ENCODE measurements at regions not wholly inside any gene's neighbourhood (a gene's known extent, or its start where the extent isn't known, plus 50 kb on each side); places are given as distances from the start of the nearest gene placed in this dataset.

DNA sequence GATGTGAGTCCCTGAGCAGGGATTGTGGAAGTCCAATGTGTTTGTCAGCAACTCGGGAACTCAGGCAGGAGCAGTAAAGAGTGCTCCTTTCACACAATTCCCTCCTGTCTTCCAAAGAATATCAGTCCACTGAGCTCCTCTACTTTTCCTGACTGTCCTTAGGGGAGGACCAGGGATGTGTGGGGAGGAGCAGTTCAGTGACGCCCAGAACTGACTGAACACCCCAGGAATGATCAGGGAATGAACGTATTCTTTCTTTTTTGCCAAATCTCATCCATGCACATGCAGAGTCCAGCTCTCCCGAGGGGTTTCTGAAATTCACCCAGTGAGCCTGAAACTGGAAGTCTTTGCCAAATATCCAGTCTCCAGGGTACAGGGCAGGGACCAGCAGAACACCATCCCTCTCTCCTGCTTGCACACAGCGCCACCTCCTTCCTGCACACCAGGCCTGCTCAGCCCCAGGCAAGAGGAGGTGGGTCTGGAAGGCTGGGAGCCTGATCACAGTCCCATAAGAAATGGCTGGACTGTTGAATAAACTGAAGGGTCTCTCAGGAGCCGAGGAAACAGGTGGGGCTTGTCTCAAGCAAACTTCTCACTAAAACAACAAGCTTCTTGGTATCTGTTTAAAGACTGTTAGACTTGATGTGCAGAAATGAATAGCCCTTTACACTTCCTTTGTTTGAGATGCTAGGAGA lies 294.7 kb downstream of the C7orf25 start:
- DNase-seq = no peak

DNA sequence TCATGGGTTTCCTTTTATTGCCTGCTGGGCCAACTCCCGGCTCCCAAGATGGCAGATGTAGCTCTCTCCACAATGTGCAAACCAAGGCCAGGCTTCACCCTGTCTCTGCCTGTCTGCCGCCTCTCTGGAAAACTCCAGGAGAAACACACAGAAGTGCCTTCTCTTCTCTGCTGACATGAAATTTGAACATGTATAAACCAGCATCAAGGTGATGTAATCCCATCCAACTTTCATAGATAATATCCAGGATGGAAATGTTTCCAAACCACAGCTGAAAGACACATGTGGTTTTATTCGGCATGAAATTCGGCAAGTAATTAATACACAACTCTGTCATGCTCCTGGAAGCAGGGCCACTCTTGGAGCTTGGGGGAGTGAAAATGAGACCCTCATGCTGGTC lies 297.2 kb downstream of the C7orf25 start:
- no peak for DNase-seq

GRCh38 chr7:42611961-42612360 lies 299.9 kb downstream of the C7orf25 start:
- DNase-seq = no peak

DNA sequence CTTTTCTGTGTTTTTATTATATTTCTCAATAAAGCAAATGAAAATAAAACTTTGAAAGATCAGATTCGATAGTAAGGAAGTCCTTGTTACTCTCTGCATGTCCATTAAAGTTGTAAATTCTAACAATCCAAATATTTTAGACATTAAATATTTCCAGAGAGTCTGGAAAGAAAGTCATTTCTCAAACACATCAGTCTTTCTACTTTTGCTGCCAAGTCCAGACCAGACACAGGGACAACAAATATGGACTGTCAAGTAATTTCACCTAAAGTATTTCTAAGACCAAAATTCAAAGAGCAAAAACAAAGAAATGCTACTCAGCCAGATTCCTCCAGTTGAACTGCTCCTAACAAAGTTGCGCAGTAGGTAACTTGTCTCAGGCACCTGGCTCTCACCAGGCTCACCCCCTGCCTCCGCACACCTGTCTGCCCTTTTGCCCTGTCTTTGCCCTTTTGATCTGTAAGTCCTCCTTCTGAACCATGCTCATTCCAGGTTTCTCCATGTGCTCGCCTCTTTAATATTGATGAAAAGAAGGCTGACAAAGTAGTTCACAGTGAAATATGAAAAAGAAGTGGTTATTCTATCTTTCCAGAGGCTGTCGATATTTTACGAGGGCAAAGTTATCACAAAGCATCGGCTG lies 300.5 kb downstream of the C7orf25 start:
- DNase-seq = no peak

GRCh38 chr7:42606193-42606905 lies 305.5 kb downstream of the C7orf25 start:
- no peak for DNase-seq

- DNase-seq = no peak
Measured at GRCh38 chr7:42605406-42606192, 306.3 kb downstream of the C7orf25 start.

DNA sequence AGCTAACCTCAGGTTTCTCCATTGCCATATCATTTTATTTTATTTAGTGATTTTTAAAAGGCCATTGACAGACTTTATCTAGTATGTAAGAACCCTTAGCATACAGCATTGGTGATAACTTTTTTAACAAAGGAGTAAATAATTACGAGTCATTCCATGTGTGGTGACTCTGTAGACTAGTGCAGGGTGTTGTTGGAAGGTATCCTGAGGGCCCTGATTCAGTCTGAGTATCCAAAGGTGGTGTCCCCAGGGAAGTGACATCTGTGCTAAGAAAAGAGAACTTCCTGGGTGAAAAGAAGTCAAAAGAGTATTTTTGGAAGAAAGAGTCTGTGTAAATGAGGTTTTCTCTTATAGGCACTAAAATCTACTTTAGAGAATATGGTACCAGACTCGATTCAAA lies 308.4 kb downstream of the C7orf25 start:
- no peak for DNase-seq

DNA sequence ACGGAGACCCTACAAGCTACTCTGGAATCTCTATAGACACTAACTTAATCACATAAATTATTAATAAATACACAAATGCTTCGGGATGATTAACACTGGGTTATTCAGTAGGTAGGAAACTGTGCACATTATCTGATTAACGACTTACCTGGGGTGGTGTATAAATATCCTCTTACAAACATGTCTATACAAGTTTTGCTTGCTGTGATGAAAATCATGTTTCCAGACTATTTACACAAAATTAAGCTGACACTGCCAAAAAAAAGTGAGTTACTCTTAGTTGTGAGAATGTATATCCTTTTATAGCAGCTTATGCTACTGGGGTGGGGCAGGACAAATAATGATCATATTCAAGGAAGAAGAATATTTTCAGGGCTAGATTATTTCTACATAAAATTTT lies 314.6 kb downstream of the C7orf25 start:
- DNase-seq = no peak

DNA sequence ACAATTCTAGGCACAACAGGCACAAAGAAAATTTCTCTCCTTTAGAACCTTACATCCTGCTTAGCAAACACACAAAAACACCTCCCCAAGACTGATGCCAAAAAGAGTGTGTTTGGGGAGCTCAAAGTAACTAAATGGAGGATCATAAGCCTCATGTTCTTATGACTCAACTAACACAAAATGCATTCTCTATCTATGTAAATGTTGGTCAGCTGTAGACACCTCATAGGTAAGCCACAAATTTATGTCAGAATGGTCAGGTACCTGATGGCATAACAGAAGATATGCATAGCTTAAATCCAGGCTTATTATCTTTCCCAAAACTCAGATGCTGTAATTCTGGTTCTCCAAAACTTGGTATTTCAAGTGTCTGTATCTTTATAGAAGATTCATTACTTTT lies 315.1 kb downstream of the C7orf25 start:
- DNase-seq = no peak

GRCh38 chr7:42593860-42594259 lies 318.0 kb downstream of the C7orf25 start:
- no peak for DNase-seq

GRCh38 chr7:42590771-42591310 lies 321.0 kb downstream of the C7orf25 start:
- no peak for DNase-seq

- DNase-seq = no peak
Measured at GRCh38 chr7:42588876-42589275, 323.0 kb downstream of the C7orf25 start.

GRCh38 chr7:42587806-42588205 lies 324.1 kb downstream of the C7orf25 start:
- no peak for DNase-seq

DNA sequence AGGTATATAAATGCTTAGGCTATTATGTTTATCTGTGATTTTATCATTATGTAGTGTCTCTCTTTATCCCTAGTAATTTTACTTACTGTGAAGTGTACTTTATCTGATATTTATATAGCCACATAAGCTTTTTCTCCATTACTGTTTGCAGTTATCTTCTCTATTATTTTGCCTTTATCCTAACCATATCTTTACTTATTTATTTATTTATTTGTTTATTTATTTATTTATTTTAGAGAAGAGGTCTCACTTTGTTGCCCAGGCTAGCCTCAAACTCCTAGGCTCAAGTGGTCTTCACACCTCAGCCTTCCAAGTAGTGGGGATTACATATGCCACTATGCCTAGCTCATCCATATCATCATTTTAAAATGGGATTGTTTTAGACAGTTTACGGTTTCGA lies 331.8 kb downstream of the C7orf25 start:
- no peak for DNase-seq

GRCh38 chr7:42575171-42575570 lies 336.7 kb downstream of the C7orf25 start:
- DNase-seq = no peak

DNA sequence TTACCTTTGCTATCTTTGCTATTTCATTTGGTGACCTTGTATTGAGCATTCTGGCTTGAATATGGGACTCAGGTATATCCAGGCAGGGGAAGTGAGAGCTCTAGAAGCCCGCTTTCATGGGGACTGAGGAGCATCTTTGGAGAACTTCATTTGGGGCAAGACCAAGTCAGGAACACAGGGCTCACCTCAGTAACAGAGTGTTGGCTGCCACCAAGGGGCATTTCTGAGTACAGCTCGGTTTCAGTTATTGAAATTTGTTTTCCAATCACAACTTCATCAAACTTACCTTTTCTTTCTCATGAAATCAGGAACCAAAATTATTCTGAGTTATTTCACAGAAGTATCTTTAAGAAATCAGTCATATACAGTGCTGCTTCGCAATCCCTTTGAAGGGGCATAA lies 337.2 kb downstream of the C7orf25 start:
- DNase-seq = no peak

GRCh38 chr7:42573881-42574672 lies 337.1 kb upstream of the GLI3 start:
- no peak for DNase-seq

GRCh38 chr7:42572561-42572960 lies 335.6 kb upstream of the GLI3 start:
- no peak for DNase-seq

GRCh38 chr7:42572056-42572455 lies 335.0 kb upstream of the GLI3 start:
- DNase-seq = no peak

- DNase-seq = no peak
Measured at GRCh38 chr7:42570944-42571343, 333.9 kb upstream of the GLI3 start.

DNA sequence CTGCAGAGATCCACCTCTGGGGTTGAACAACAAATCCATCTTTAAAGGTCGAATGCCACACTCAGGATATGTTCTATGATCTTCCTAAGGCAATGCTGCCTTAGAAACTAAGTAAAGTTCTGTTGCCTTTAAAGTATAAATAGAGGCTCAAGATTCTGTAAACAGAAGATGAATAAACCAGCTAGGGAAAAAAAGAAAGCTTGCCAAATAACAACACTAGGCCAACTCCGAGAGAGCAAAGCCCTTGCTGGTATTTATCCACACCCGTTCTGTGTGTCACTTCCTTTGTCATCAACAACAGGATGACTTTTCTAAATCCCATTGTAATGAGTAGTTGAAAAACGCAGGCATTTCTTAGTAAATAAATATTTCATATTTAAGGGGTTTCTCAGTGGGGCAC lies 330.0 kb upstream of the GLI3 start:
- no peak for DNase-seq

- no peak for DNase-seq
Measured at GRCh38 chr7:42561797-42562196, 324.8 kb upstream of the GLI3 start.

All from suppressor macrophage treated with lipopolysaccharide for 4 hours (primary cell).